HG03025 (cell line): ENCODE measurements at regions not wholly inside any gene's neighbourhood (a gene's known extent, or its start where the extent isn't known, plus 50 kb on each side); places are given as distances from the start of the nearest gene placed in this dataset.

Experiments used
- ATAC-seq: cut with Tn5 transposase; IDR thresholded peaks from one replicate; pipeline ENCODE4 v1.9.1; 2021; ENCODE audit warnings: mild to moderate bottlenecking, moderate library complexity; ENCODE audit not compliant: unreplicated experiment, low FRiP score

GRCh38 chr7:79732535-79732934 lies 279.1 kb upstream of the MAGI2 start:
- no peak for ATAC-seq

GRCh38 chr7:79730971-79731370 lies 277.5 kb upstream of the MAGI2 start:
- ATAC-seq = no peak

GRCh38 chr7:79723833-79724618 lies 270.6 kb upstream of the MAGI2 start:
- no peak for ATAC-seq

- ATAC-seq = no peak
Observed at GRCh38 chr7:79722217-79722616, 268.8 kb upstream of the MAGI2 start.

GRCh38 chr7:79719216-79719615 lies 265.7 kb upstream of the MAGI2 start:
- ATAC-seq = no peak

- ATAC-seq = no peak
Observed at GRCh38 chr7:79716329-79716728, 262.9 kb upstream of the MAGI2 start.

- ATAC-seq = no peak
Observed at GRCh38 chr7:79714081-79714480, 260.6 kb upstream of the MAGI2 start.

GRCh38 chr7:79713276-79713675 lies 259.8 kb upstream of the MAGI2 start:
- no peak for ATAC-seq

GRCh38 chr7:79711660-79712059 lies 258.2 kb upstream of the MAGI2 start:
- no peak for ATAC-seq

- ATAC-seq = no peak
Observed at GRCh38 chr7:79709574-79710409, 256.3 kb upstream of the MAGI2 start.

GRCh38 chr7:79702116-79702515 lies 248.6 kb upstream of the MAGI2 start:
- no peak for ATAC-seq

- ATAC-seq = no peak
Observed at GRCh38 chr7:79692015-79692414, 238.5 kb upstream of the MAGI2 start.

- ATAC-seq = no peak
Observed at GRCh38 chr7:79691074-79691473, 237.6 kb upstream of the MAGI2 start.

GRCh38 chr7:79684384-79684783 lies 230.9 kb upstream of the MAGI2 start:
- no peak for ATAC-seq

- ATAC-seq = no peak
Observed at GRCh38 chr7:79683916-79684315, 230.4 kb upstream of the MAGI2 start.

GRCh38 chr7:79683185-79683890 lies 229.9 kb upstream of the MAGI2 start:
- no peak for ATAC-seq

- no peak for ATAC-seq
Observed at GRCh38 chr7:79681454-79681853, 228.0 kb upstream of the MAGI2 start.

- no peak for ATAC-seq
Observed at GRCh38 chr7:79673969-79674368, 220.5 kb upstream of the MAGI2 start.

GRCh38 chr7:79673421-79673820 lies 220.0 kb upstream of the MAGI2 start:
- no peak for ATAC-seq

- no peak for ATAC-seq
Observed at GRCh38 chr7:79668292-79668691, 214.8 kb upstream of the MAGI2 start.

GRCh38 chr7:79666472-79666871 lies 213.0 kb upstream of the MAGI2 start:
- ATAC-seq = no peak
